ENCODE measurements at regions not wholly inside any gene's neighbourhood (a gene's known extent, or its start where the extent isn't known, plus 50 kb on each side); places are given as distances from the start of the nearest gene placed in this dataset.

- H3K27ac ChIP-seq: no peak overlapping the region
- TF ChIP-seq ZFX (IDR thresholded peaks at IDR 0.05) (no peak), CTCF (conservative IDR thresholded peaks at IDR 0.05) (no peak)
These were observed 307.9 kb upstream of the CBLB start for GRCh38 chr3:106176734-106177133.

GRCh38 chr3:106182950-106183511, 314.2 kb upstream of the CBLB start:
- no peak overlapping the region for H3K27ac ChIP-seq

GRCh38 chr3:106183762-106184391, 315.1 kb upstream of the CBLB start:
- no peak for TF ChIP-seq CTCF (conservative IDR thresholded peaks at IDR 0.05)
- TF ChIP-seq ZFX (IDR thresholded peaks at IDR 0.05): no peak
- H3K27ac ChIP-seq: no peak overlapping the region

More at GRCh38 chr3:106182950-106183511, 314.2 kb upstream of the CBLB start:
- no peak for TF ChIP-seq CTCF (conservative IDR thresholded peaks at IDR 0.05)
- no peak for TF ChIP-seq ZFX (IDR thresholded peaks at IDR 0.05)

GRCh38 chr3:106184540-106185457, 316.0 kb upstream of the CBLB start:
- H3K27ac ChIP-seq: no peak overlapping the region
- TF ChIP-seq CTCF (conservative IDR thresholded peaks at IDR 0.05): no peak
- TF ChIP-seq ZFX (IDR thresholded peaks at IDR 0.05): no peak

GRCh38 chr3:106185949-106186348, 317.1 kb upstream of the CBLB start:
- no peak for TF ChIP-seq ZFX (IDR thresholded peaks at IDR 0.05)
- no peak overlapping the region for H3K27ac ChIP-seq

GRCh38 chr3:106190296-106190695, 321.5 kb upstream of the CBLB start:
- H3K27ac ChIP-seq: no peak overlapping the region
- no peak for TF ChIP-seq CTCF (conservative IDR thresholded peaks at IDR 0.05)
- TF ChIP-seq ZFX (IDR thresholded peaks at IDR 0.05): no peak

- TF ChIP-seq CTCF (conservative IDR thresholded peaks at IDR 0.05): no peak
- no peak for TF ChIP-seq ZFX (IDR thresholded peaks at IDR 0.05)
- H3K27ac ChIP-seq: no peak overlapping the region
These were observed 322.4 kb upstream of the CBLB start for GRCh38 chr3:106191211-106191610.
